ENCODE measurements at regions not wholly inside any gene's neighbourhood (a gene's known extent, or its start where the extent isn't known, plus 50 kb on each side); places are given as distances from the start of the nearest gene placed in this dataset.
A peak's percentile ranks its signal among the peaks of the same experiment; 100 is the strongest.

DNA sequence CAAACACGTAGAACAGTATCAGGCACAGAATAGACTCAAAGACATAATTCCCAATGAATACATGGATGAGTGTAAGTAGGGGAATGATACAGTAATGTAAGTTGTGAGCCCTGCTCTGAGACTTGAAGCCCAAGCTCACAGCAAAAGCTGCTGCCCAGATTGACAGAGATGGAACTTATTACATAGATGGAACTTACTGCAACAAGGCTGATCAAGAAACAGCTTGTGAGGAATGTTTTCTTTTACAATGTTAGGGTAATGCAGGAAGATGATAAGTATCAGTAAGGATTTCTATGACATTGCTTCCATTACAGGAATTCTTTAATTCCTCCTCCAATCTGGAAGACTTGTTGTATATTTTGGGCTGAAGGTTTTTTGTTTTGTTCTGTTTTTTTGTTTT is 278.4 kb downstream of the IL15 start:
- CTCF ChIA-PET = interaction anchor here (1.8 kb wide), 1 partner anchor 10 kb away, joined by 6 read pairs; no protein-coding TSS in a partner anchor
- Histone ChIP-seq H3K9me3 (ENCODE audit: control extremely low read depth in 1 of 5, control insufficient read depth in 4 of 5, insufficient read depth in 2 of 5, low read depth in 1 of 5, low read length in 4 of 5) (no peaks in the 10 kb centered on the region), H3K27me3 (replicated peaks in 2 of 5; ENCODE audit: control insufficient read depth in 4 of 5, insufficient read depth in 5 of 5, low read length in 4 of 5) (no peaks in the 10 kb centered on the region), H3K4me3 (ENCODE audit: control insufficient read depth in 1 of 7, extremely low read depth in 1 of 7, insufficient read depth in 4 of 7, low read depth in 2 of 7, low read length in 6 of 7) (no peak overlapping the region), H3K27ac (ENCODE audit: insufficient read depth in 1 of 2, low read depth in 1 of 2, low read length in 2 of 2, poor library complexity in 1 of 2, severe bottlenecking in 2 of 2) (no peak overlapping the region), H3K36me3 (ENCODE audit: control insufficient read depth in 4 of 4, insufficient read depth in 4 of 4, low read length in 3 of 4) (no peaks in the 10 kb centered on the region), H3K4me1 (ENCODE audit: control extremely low read depth in 1 of 4, control insufficient read depth in 4 of 4, insufficient read depth in 4 of 4, low read length in 3 of 4) (peaks cover 0 to 23% (median 4%) of the 10 kb centered on the region in 4 experiments)
- WGBS (ENCODE audit: insufficient coverage) = no CpG with 5 or more reads among the region's 1 CpG
- POLR2A ChIA-PET = no interaction called here
- DNase-seq = no peak

GRCh38 chr4:141919649-141920048 is 283.3 kb downstream of the IL15 start:
- ChIA-PET CTCF (no interaction called here), POLR2A (no interaction called here)
- Histone ChIP-seq H3K4me3 (ENCODE audit: control insufficient read depth in 1 of 7, extremely low read depth in 1 of 7, insufficient read depth in 4 of 7, low read depth in 2 of 7, low read length in 6 of 7) (no peak overlapping the region), H3K27ac (ENCODE audit: insufficient read depth in 1 of 2, low read depth in 1 of 2, low read length in 2 of 2, poor library complexity in 1 of 2, severe bottlenecking in 2 of 2) (no peak overlapping the region), H3K36me3 (ENCODE audit: control insufficient read depth in 4 of 4, insufficient read depth in 4 of 4, low read length in 3 of 4) (no peaks in the 10 kb centered on the region), H3K4me1 (ENCODE audit: control extremely low read depth in 1 of 4, control insufficient read depth in 4 of 4, insufficient read depth in 4 of 4, low read length in 3 of 4) (peaks cover 0 to 3% (median 0%) of the 10 kb centered on the region in 4 experiments), H3K27me3 (replicated peaks in 2 of 5; ENCODE audit: control insufficient read depth in 4 of 5, insufficient read depth in 5 of 5, low read length in 4 of 5) (no peaks in the 10 kb centered on the region), H3K9me3 (ENCODE audit: control extremely low read depth in 1 of 5, control insufficient read depth in 4 of 5, insufficient read depth in 2 of 5, low read depth in 1 of 5, low read length in 4 of 5) (no peaks in the 10 kb centered on the region)
- peak in 1 of 3 donors; percentile 12 for DNase-seq
- 83% methylated on average over 3 of the region's 3 CpGs for WGBS (ENCODE audit: insufficient coverage)

DNA sequence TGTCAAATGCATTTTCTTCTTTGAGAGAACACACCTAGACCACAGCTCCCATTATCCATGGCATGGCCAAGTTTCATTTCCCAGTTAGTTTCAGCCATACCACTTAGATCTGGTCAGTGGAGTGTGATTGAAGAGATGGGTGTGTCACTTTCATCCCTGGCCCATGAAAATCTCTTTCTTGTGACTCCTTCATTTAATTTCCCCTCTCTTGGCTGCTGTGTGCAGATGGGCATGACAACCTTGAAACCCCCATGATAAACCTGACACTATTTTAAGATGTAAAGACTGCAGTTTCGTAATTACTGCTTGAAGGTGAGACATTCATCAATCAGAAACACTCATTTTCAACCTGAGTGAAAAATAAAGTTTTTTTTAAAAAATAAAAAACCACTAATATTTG is 284.9 kb downstream of the IL15 start:
- POLR2A ChIA-PET = no interaction called here
- Histone ChIP-seq H3K4me3 (ENCODE audit: control insufficient read depth in 1 of 7, extremely low read depth in 1 of 7, insufficient read depth in 4 of 7, low read depth in 2 of 7, low read length in 6 of 7) (no peak overlapping the region), H3K27me3 (replicated peaks in 2 of 5; ENCODE audit: control insufficient read depth in 4 of 5, insufficient read depth in 5 of 5, low read length in 4 of 5) (no peaks in the 10 kb centered on the region), H3K36me3 (ENCODE audit: control insufficient read depth in 4 of 4, insufficient read depth in 4 of 4, low read length in 3 of 4) (no peaks in the 10 kb centered on the region), H3K4me1 (ENCODE audit: control extremely low read depth in 1 of 4, control insufficient read depth in 4 of 4, insufficient read depth in 4 of 4, low read length in 3 of 4) (peaks cover 0 to 3% (median 0%) of the 10 kb centered on the region in 4 experiments), H3K27ac (ENCODE audit: insufficient read depth in 1 of 2, low read depth in 1 of 2, low read length in 2 of 2, poor library complexity in 1 of 2, severe bottlenecking in 2 of 2) (no peak overlapping the region), H3K9me3 (ENCODE audit: control extremely low read depth in 1 of 5, control insufficient read depth in 4 of 5, insufficient read depth in 2 of 5, low read depth in 1 of 5, low read length in 4 of 5) (no peaks in the 10 kb centered on the region)
- no peak for DNase-seq
- CTCF ChIA-PET = no interaction called here
- no CpG with 5 or more reads among the region's 1 CpG for WGBS (ENCODE audit: insufficient coverage)

- ChIA-PET POLR2A (no interaction called here), CTCF (no interaction called here)
- 100% methylated on average over 1 of the region's 2 CpGs for WGBS (ENCODE audit: insufficient coverage)
- H3K27me3 ChIP-seq (replicated peaks in 2 of 5; ENCODE audit: control insufficient read depth in 4 of 5, insufficient read depth in 5 of 5, low read length in 4 of 5) = no peaks in the 10 kb centered on the region
- no peaks in the 10 kb centered on the region for H3K36me3 ChIP-seq (ENCODE audit: control insufficient read depth in 4 of 4, insufficient read depth in 4 of 4, low read length in 3 of 4)
- no peak overlapping the region for H3K4me3 ChIP-seq (ENCODE audit: control insufficient read depth in 1 of 7, extremely low read depth in 1 of 7, insufficient read depth in 4 of 7, low read depth in 2 of 7, low read length in 6 of 7)
- H3K4me1 ChIP-seq (ENCODE audit: control extremely low read depth in 1 of 4, control insufficient read depth in 4 of 4, insufficient read depth in 4 of 4, low read length in 3 of 4) = peaks cover 0 to 3% (median 0%) of the 10 kb centered on the region in 4 experiments
- H3K27ac ChIP-seq (ENCODE audit: insufficient read depth in 1 of 2, low read depth in 1 of 2, low read length in 2 of 2, poor library complexity in 1 of 2, severe bottlenecking in 2 of 2) = no peak overlapping the region
- peak in 1 of 3 donors; percentile 12 for DNase-seq
- H3K9me3 ChIP-seq (ENCODE audit: control extremely low read depth in 1 of 5, control insufficient read depth in 4 of 5, insufficient read depth in 2 of 5, low read depth in 1 of 5, low read length in 4 of 5) = no peaks in the 10 kb centered on the region
These were observed 285.9 kb downstream of the IL15 start for GRCh38 chr4:141922236-141922635.

GRCh38 chr4:141926406-141926805 is 290.0 kb downstream of the IL15 start:
- no CpG with 5 or more reads among the region's 1 CpG for WGBS (ENCODE audit: insufficient coverage)
- no peak for DNase-seq
- H3K36me3 ChIP-seq (ENCODE audit: control insufficient read depth in 4 of 4, insufficient read depth in 4 of 4, low read length in 3 of 4) = no peaks in the 10 kb centered on the region
- H3K4me3 ChIP-seq (ENCODE audit: control insufficient read depth in 1 of 7, extremely low read depth in 1 of 7, insufficient read depth in 4 of 7, low read depth in 2 of 7, low read length in 6 of 7) = no peak overlapping the region
- ChIA-PET CTCF (no interaction called here), POLR2A (no interaction called here)
- no peaks in the 10 kb centered on the region for H3K4me1 ChIP-seq (ENCODE audit: control extremely low read depth in 1 of 4, control insufficient read depth in 4 of 4, insufficient read depth in 4 of 4, low read length in 3 of 4)
- no peaks in the 10 kb centered on the region for H3K27me3 ChIP-seq (replicated peaks in 2 of 5; ENCODE audit: control insufficient read depth in 4 of 5, insufficient read depth in 5 of 5, low read length in 4 of 5)
- H3K9me3 ChIP-seq (ENCODE audit: control extremely low read depth in 1 of 5, control insufficient read depth in 4 of 5, insufficient read depth in 2 of 5, low read depth in 1 of 5, low read length in 4 of 5) = no peaks in the 10 kb centered on the region
- no peak overlapping the region for H3K27ac ChIP-seq (ENCODE audit: insufficient read depth in 1 of 2, low read depth in 1 of 2, low read length in 2 of 2, poor library complexity in 1 of 2, severe bottlenecking in 2 of 2)

DNA sequence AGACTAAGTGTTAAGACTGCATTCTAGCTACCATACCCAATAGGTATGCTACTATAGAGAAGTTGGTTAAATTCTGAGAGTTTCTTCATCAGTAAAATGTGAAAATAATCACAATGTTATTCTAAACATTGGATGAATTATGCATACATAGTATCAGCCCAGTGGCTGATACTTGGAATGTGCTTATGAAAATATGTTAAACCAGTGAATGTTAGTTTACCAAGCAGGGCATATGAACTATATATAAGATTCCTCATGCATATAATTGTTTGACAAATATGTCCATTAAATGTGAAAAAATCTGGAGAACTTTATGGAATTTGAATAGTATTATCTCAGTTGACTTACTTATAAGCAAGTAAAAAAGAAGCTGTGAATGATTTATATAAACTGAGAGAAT is 296.1 kb downstream of the IL15 start:
- H3K27me3 ChIP-seq (replicated peaks in 2 of 5; ENCODE audit: control insufficient read depth in 4 of 5, insufficient read depth in 5 of 5, low read length in 4 of 5) = no peaks in the 10 kb centered on the region
- no peaks in the 10 kb centered on the region for H3K36me3 ChIP-seq (ENCODE audit: control insufficient read depth in 4 of 4, insufficient read depth in 4 of 4, low read length in 3 of 4)
- no peaks in the 10 kb centered on the region for H3K4me1 ChIP-seq (ENCODE audit: control extremely low read depth in 1 of 4, control insufficient read depth in 4 of 4, insufficient read depth in 4 of 4, low read length in 3 of 4)
- ChIA-PET CTCF (no interaction called here), POLR2A (no interaction called here)
- H3K9me3 ChIP-seq (ENCODE audit: control extremely low read depth in 1 of 5, control insufficient read depth in 4 of 5, insufficient read depth in 2 of 5, low read depth in 1 of 5, low read length in 4 of 5) = no peaks in the 10 kb centered on the region
- no peak for DNase-seq
- no peak overlapping the region for H3K4me3 ChIP-seq (ENCODE audit: control insufficient read depth in 1 of 7, extremely low read depth in 1 of 7, insufficient read depth in 4 of 7, low read depth in 2 of 7, low read length in 6 of 7)
- no peak overlapping the region for H3K27ac ChIP-seq (ENCODE audit: insufficient read depth in 1 of 2, low read depth in 1 of 2, low read length in 2 of 2, poor library complexity in 1 of 2, severe bottlenecking in 2 of 2)

- no peak overlapping the region for H3K27ac ChIP-seq (ENCODE audit: insufficient read depth in 1 of 2, low read depth in 1 of 2, low read length in 2 of 2, poor library complexity in 1 of 2, severe bottlenecking in 2 of 2)
- H3K27me3 ChIP-seq (replicated peaks in 2 of 5; ENCODE audit: control insufficient read depth in 4 of 5, insufficient read depth in 5 of 5, low read length in 4 of 5) = no peaks in the 10 kb centered on the region
- peaks cover 0 to 6% (median 0%) of the 10 kb centered on the region in 5 experiments for H3K9me3 ChIP-seq (ENCODE audit: control extremely low read depth in 1 of 5, control insufficient read depth in 4 of 5, insufficient read depth in 2 of 5, low read depth in 1 of 5, low read length in 4 of 5)
- H3K4me3 ChIP-seq (ENCODE audit: control insufficient read depth in 1 of 7, extremely low read depth in 1 of 7, insufficient read depth in 4 of 7, low read depth in 2 of 7, low read length in 6 of 7) = no peak overlapping the region
- no CpG with 5 or more reads among the region's 1 CpG for WGBS (ENCODE audit: insufficient coverage)
- CTCF ChIA-PET = no interaction called here
- no peaks in the 10 kb centered on the region for H3K4me1 ChIP-seq (ENCODE audit: control extremely low read depth in 1 of 4, control insufficient read depth in 4 of 4, insufficient read depth in 4 of 4, low read length in 3 of 4)
- no peak for DNase-seq
- POLR2A ChIA-PET = no interaction called here
- H3K36me3 ChIP-seq (ENCODE audit: control insufficient read depth in 4 of 4, insufficient read depth in 4 of 4, low read length in 3 of 4) = no peaks in the 10 kb centered on the region
These were observed 297.6 kb downstream of the IL15 start for GRCh38 chr4:141933978-141934377.
